Upper lobe of right lung (tissue), 1 donor: ENCODE measurements at regions not wholly inside any gene's neighbourhood (a gene's known extent, or its start where the extent isn't known, plus 50 kb on each side); places are given as distances from the start of the nearest gene placed in this dataset.

Experiments
- ATAC-seq: fragments of 200-7000 bp; cut with Tn5 transposase; one replicate; pipeline ENCODE4 v1.9.1; 2020; ENCODE audit warnings: mild to moderate bottlenecking, moderate library complexity
- DNase-seq: peaks from one replicate; pipeline ENCODE4 v3.0.0-alpha.2; 2020
- H3K27ac ChIP-seq: fragments of 200-600 bp; one replicate; pipeline ENCODE4 v1.8.0; 2022
- H3K27me3 ChIP-seq: fragments of 200-600 bp; one replicate; pipeline ENCODE4 v1.8.0; 2022; ENCODE audit warnings: mild to moderate bottlenecking
- H3K36me3 ChIP-seq: fragments of 200-600 bp; one replicate; pipeline ENCODE4 v1.8.0; 2022
- H3K4me1 ChIP-seq: fragments of 200-600 bp; one replicate; pipeline ENCODE4 v1.8.0; 2022
- H3K4me3 ChIP-seq: fragments of 200-600 bp; one replicate; pipeline ENCODE4 v1.8.0; 2022; ENCODE audit warnings: mild to moderate bottlenecking
- H3K9me3 ChIP-seq: fragments of 200-600 bp; one replicate; pipeline ENCODE4 v1.8.0; 2022
- CTCF ChIP-seq: fragments of 200-600 bp; IDR thresholded peaks from one replicate; pipeline ENCODE4 v1.8.0; 2022; ENCODE audit warnings: antibody characterized with exemption
- intact Hi-C: fragments of 100-400 bp; cut with DNase I; formaldehyde crosslinking; loops from one replicate; pipeline ENCODE4 v1.11.0; 2022
- donor health status: DM: no; HTN: yes; CAD: no; lungs with severe emphysema.

GRCh38 chr3:64870876-64871646 is 183.3 kb upstream of the ADAMTS9 start:
- ATAC-seq: no peak
- no peak for DNase-seq
- intact Hi-C loops: no loop called here
- Histone ChIP-seq H3K27me3 (no peaks in the 10 kb centered on the region), H3K4me3 (no peak overlapping the region), H3K4me1 (peaks cover 5% of the 10 kb centered on the region), H3K27ac (no peak overlapping the region), H3K9me3 (no peaks in the 10 kb centered on the region), H3K36me3 (no peaks in the 10 kb centered on the region)
- TF ChIP-seq CTCF: no peak

GRCh38 chr3:64867224-64867623 is 179.4 kb upstream of the ADAMTS9 start:
- intact Hi-C loops: no loop called here

GRCh38 chr3:64865839-64866570 is 178.2 kb upstream of the ADAMTS9 start:
- Histone ChIP-seq H3K27me3 (no peaks in the 10 kb centered on the region), H3K4me3 (no peak overlapping the region), H3K27ac (no peak overlapping the region), H3K4me1 (peaks cover 10% of the 10 kb centered on the region), H3K36me3 (no peaks in the 10 kb centered on the region), H3K9me3 (no peaks in the 10 kb centered on the region)
- DNase-seq (no peak), ATAC-seq (peak; percentile 41)
- intact Hi-C loops: no loop called here
- no peak for TF ChIP-seq CTCF

More at GRCh38 chr3:64867224-64867623, 179.4 kb upstream of the ADAMTS9 start:
- ATAC-seq: no peak
- Histone ChIP-seq H3K27me3 (no peaks in the 10 kb centered on the region), H3K4me1 (peaks cover 10% of the 10 kb centered on the region), H3K36me3 (no peaks in the 10 kb centered on the region), H3K4me3 (no peak overlapping the region), H3K9me3 (no peaks in the 10 kb centered on the region), H3K27ac (no peak overlapping the region)
- TF ChIP-seq CTCF: no peak
- no peak for DNase-seq

GRCh38 chr3:64863226-64864212 is 175.7 kb upstream of the ADAMTS9 start:
- Histone ChIP-seq H3K27ac (no peak overlapping the region), H3K27me3 (no peaks in the 10 kb centered on the region), H3K4me3 (no peak overlapping the region), H3K4me1 (peaks cover 10% of the 10 kb centered on the region), H3K36me3 (no peaks in the 10 kb centered on the region), H3K9me3 (no peaks in the 10 kb centered on the region)
- ATAC-seq (no peak), DNase-seq (no peak)
- no peak for TF ChIP-seq CTCF
- intact Hi-C loops: no loop called here

- H3K27ac ChIP-seq: no peak overlapping the region
Observed at GRCh38 chr3:64861684-64862083, 173.9 kb upstream of the ADAMTS9 start.

More at GRCh38 chr3:64861684-64862083, 173.9 kb upstream of the ADAMTS9 start:
- no peaks in the 10 kb centered on the region for H3K27me3 ChIP-seq
- no peak for ATAC-seq
- TF ChIP-seq CTCF: no peak
- no peak for DNase-seq
- H3K9me3 ChIP-seq: no peaks in the 10 kb centered on the region
- no peak overlapping the region for H3K4me3 ChIP-seq
- H3K36me3 ChIP-seq: no peaks in the 10 kb centered on the region
- peaks cover 10% of the 10 kb centered on the region for H3K4me1 ChIP-seq
- intact Hi-C loops: no loop called here
